Prostate gland (tissue), 2 donors: ENCODE measurements at regions not wholly inside any gene's neighbourhood (a gene's known extent, or its start where the extent isn't known, plus 50 kb on each side); places are given as distances from the start of the nearest gene placed in this dataset.
"Not testable (repeated sequence)": the region's sequence is repeated elsewhere in the genome, so short reads cannot be mapped to it uniquely, and the experiment has no call there.

Experiments
- DNase-seq: peaks from one replicate; pipeline ENCODE4 v3.0.0-alpha.2; 2019; ENCODE audit warnings: low spot score
- H3K27ac ChIP-seq, 2 donors: fragments of 200-600 bp; sonication (generic); 2 replicates each; pipeline ENCODE4 v1.5.1; 2017 to 2019
- H3K27me3 ChIP-seq: fragments of 200-600 bp; sonication (generic); replicated peaks from 2 replicates; pipeline ENCODE4 v1.5.1; 2019; ENCODE audit not compliant: insufficient read depth
- H3K36me3 ChIP-seq, 2 donors: fragments of 200-600 bp; sonication (generic); 1 replicate in 1 of 2; 2 replicates in 1 of 2; pipeline versions ENCODE4 v1.5.1 to v1.8.1; 2017 to 2019
- H3K4me1 ChIP-seq: fragments of 200-600 bp; sonication (generic); replicated peaks from 2 replicates; pipeline ENCODE4 v1.5.1; 2019
- H3K4me3 ChIP-seq, 2 donors: fragments of 200-600 bp; sonication (generic); 2 replicates each; pipeline ENCODE4 v1.5.1; 2017 to 2019
- H3K9me3 ChIP-seq: fragments of 200-600 bp; sonication (generic); 2 replicates; pipeline ENCODE4 v1.5.1; 2017
- POLR2A ChIP-seq: fragments of 450-650 bp; IDR thresholded peaks from one replicate; pipeline ENCODE4 v1.6.1; 2016; ENCODE audit warnings: antibody characterized with exemption, mild to moderate bottlenecking
- POLR2AphosphoS5 ChIP-seq: sonication (generic); formaldehyde crosslinking; IDR thresholded peaks from one replicate; pipeline ENCODE4 v1.6.1; 2017; ENCODE audit warnings: antibody characterized with exemption
- WGBS: methylation state at CpG from one replicate; pipeline ENCODE4 v1.1.5; 2018; 5-methylcytosine and 5-hydroxymethylcytosine counted together
- intact Hi-C: fragments of 100-400 bp; cut with DNase I; formaldehyde crosslinking; loops from one replicate; pipeline ENCODE4 v1.14.2; 2022
- TF ChIP-seq, protein P1 (sequence below), 4 experiments: fragments of 200-600 bp in 2 of 4; fragments of 450-650 bp in 2 of 4; sonication (generic) in 2 of 4; IDR thresholded peaks; 1 replicate in 3 of 4; 2 replicates in 1 of 4; pipeline ENCODE4 v1.5.1; 2016 to 2019; ENCODE audit warnings: antibody characterized with exemption in 4 of 4, mild to moderate bottlenecking in 2 of 4, moderate library complexity in 2 of 4

DNA sequence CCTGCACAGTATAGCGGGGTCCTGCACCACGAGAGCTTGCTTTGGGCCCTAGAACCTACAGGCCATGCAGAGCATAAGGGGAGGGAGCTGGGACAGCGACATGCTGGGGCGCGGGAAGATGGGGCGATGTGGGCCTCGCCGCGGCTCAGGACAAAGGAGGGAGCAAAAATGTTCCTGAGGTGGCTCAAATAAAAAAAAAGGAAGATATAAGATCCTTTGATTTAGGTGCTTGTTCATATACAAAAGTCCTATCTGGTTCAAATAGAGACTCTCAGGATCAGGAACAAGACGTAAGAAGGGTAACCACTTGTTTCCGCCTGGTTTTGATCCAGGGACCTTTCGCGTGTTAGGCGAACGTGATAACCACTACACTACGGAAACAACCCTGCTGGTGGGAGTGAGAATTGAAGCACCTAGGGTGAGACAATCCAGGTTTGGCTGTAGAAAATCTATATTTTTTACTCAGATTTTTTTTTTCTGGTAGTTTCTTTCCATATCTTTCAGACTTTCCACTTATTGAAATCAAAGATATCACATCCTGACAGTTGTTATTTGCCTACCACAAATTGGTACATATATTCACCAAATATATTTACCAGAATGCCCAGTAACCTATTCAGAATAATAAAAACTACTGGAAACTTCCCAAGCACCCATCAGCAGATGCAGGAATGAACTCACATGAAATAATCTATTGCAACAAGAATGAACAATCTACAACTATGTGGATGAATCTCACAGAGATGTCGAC is 177.9 kb upstream of the ZNF184 start:
- DNase-seq = no peak
- Histone ChIP-seq H3K4me1 (no peaks in the 10 kb centered on the region), H3K27me3 (peaks cover 11% of the 10 kb centered on the region), H3K4me3 (no peak overlapping the region), H3K27ac (no peak overlapping the region), H3K9me3 (no peaks in the 10 kb centered on the region), H3K36me3 (no peaks in the 10 kb centered on the region)
- 11% methylated on average over 17 of the region's 17 CpGs for WGBS
- intact Hi-C loops = no loop called here
- TF ChIP-seq, protein P1, sequence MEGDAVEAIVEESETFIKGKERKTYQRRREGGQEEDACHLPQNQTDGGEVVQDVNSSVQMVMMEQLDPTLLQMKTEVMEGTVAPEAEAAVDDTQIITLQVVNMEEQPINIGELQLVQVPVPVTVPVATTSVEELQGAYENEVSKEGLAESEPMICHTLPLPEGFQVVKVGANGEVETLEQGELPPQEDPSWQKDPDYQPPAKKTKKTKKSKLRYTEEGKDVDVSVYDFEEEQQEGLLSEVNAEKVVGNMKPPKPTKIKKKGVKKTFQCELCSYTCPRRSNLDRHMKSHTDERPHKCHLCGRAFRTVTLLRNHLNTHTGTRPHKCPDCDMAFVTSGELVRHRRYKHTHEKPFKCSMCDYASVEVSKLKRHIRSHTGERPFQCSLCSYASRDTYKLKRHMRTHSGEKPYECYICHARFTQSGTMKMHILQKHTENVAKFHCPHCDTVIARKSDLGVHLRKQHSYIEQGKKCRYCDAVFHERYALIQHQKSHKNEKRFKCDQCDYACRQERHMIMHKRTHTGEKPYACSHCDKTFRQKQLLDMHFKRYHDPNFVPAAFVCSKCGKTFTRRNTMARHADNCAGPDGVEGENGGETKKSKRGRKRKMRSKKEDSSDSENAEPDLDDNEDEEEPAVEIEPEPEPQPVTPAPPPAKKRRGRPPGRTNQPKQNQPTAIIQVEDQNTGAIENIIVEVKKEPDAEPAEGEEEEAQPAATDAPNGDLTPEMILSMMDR (IDR thresholded peaks at IDR 0.05) = no peak
- TF ChIP-seq POLR2AphosphoS5 = no peak
- no peak for TF ChIP-seq POLR2A

DNA sequence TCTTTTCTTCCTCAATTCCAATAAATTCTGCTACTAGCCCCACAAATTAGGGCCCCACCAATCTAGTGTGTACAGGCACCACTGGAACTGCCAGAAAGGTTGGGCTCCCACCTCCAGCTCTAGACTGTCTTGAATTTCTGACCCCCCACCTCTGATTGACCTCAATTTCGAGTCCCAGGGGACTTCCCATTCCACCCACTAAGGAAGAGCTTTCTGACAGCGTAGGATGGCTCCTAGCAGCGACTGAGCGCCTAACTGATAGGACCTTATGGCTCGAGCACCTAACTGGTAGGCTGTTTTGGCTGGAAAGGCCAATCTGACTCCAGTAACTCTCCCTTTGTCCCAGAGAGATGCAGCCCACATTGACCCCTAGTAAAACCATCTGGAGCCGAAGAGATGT is 171.6 kb upstream of the ZNF184 start:
- no peaks in the 10 kb centered on the region for H3K9me3 ChIP-seq
- no peak for DNase-seq

DNA sequence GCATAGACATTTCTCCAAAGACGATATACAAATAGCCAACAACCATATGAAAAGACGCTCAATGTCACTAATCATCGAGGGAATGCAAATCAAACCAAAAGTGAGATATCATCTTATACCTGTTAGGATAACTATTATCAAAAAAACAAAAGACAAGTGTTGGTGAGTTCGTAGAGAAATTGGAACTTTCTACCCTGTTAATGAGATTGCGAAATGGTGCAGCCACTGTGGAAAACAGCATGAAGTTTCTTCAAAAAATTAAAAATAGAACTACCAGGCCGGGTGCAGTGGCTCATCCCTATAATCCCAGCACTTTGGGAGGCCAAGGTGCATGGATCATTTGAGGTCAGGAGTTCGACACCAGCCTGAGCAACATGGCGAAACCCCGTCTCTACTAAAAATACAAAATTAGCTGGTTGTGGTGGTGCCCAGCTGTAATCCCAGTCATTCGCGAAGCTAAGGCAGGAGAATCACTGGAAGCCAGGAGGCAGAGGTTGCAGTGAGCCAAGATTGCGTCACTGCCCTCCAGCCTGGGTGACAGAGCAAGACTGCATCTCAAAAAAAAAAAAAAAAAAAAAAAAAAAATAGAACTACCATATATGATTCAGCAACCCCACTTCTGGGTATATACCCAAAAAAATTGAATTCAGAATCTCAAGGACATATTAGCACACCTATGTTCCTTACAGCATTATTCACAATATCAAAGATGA is 170.0 kb upstream of the ZNF184 start:
- Histone ChIP-seq H3K4me1 (no peaks in the 10 kb centered on the region), H3K4me3 (no peak overlapping the region), H3K27ac (no peak overlapping the region), H3K27me3 (peaks cover 4% of the 10 kb centered on the region), H3K9me3 (no peaks in the 10 kb centered on the region), H3K36me3 (no peaks in the 10 kb centered on the region)
- 92% methylated on average over 12 of the region's 12 CpGs for WGBS
- intact Hi-C loops = no loop called here
- TF ChIP-seq, protein P1 (IDR thresholded peaks at IDR 0.05) = no peak
- TF ChIP-seq POLR2AphosphoS5 (no peak), POLR2A (no peak)
- DNase-seq = no peak

More for the DNA sequence above, 171.6 kb upstream of the ZNF184 start:
- Histone ChIP-seq H3K36me3 (no peaks in the 10 kb centered on the region), H3K4me3 (no peak overlapping the region), H3K27ac (no peak overlapping the region), H3K27me3 (peaks cover 4% of the 10 kb centered on the region), H3K4me1 (no peaks in the 10 kb centered on the region)
- WGBS = 58% methylated on average over 6 of the region's 6 CpGs
- intact Hi-C loops = no loop called here
- no peak for TF ChIP-seq POLR2A
- TF ChIP-seq, protein P1 (IDR thresholded peaks at IDR 0.05) = no peak
- no peak for TF ChIP-seq POLR2AphosphoS5

DNA sequence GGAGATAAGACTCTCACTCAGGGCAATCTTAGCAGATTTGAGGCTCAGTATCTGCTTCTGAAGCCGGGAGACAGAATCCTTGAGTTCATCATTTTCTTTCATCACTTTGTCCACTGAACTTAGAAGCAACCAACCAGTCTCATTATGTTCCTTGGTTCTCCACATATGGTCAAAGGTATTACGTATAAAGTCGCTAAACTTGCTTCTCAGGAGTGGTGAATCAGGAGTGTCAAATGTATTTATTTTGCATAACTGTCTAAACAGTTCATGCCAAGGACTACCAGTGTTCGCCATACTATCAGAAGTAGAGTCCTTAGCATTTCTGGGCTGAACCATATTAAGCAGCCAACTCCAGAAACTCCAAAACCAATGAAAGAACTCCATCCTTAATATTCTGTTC is 163.0 kb upstream of the ZNF184 start:
- H3K36me3 ChIP-seq, H3K9me3 ChIP-seq, H3K4me3 ChIP-seq, H3K4me1 ChIP-seq, intact Hi-C loops, H3K27me3 ChIP-seq, DNase-seq, H3K27ac ChIP-seq: not testable (repeated sequence)
- WGBS = 76% methylated on average over 4 of the region's 4 CpGs

DNA sequence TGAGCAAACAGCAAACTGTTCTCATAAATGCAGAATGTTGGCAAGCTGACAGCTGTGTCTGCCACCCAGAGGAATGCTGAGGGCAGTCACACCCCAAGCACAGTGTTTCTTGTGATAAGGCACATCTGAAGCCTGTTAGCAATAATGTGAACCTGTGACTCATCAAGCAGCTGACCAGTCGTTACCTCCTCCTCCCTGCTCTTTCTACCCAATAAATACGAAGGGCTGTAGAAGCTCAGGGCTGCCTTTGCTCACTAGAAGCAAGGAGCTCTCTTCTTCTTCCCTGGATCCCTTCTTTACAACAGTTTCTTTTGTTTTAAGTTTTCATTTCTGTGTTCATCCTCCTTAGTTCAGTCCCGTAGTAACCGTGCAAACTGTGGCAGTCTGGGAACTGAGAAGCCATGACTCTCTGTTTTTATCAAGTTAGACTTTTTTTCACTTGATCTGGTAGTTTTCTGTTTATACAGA is 160.3 kb upstream of the ZNF184 start:
- H3K9me3 ChIP-seq, intact Hi-C loops, H3K27ac ChIP-seq, H3K4me1 ChIP-seq, H3K27me3 ChIP-seq, H3K4me3 ChIP-seq, H3K36me3 ChIP-seq: not testable (repeated sequence)
- DNase-seq = peak; percentile 8
- 73% methylated on average over 4 of the region's 4 CpGs for WGBS

DNA sequence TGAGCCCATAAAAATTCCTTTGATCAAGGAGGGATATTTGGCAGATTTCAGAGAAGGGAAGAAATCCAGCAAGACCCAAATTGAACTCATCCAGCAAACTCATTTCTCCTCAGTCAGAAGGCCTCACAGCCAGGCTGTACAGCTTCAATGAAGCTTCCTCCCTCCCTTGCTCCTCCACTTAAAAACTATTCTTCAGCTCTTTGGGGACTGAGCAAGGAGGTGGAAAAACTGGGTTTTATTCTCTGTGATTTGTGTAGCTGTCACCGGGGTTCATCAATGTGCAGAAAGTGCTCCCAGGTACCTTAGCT is 158.7 kb upstream of the ZNF184 start:
- Histone ChIP-seq H3K9me3 (no peaks in the 10 kb centered on the region), H3K27ac (no peak overlapping the region), H3K27me3 (peaks cover 2% of the 10 kb centered on the region), H3K36me3 (no peaks in the 10 kb centered on the region), H3K4me1 (no peaks in the 10 kb centered on the region), H3K4me3 (no peak overlapping the region)
- TF ChIP-seq POLR2A (no peak), POLR2AphosphoS5 (no peak)
- TF ChIP-seq, protein P1 (IDR thresholded peaks at IDR 0.05) = no peak
- intact Hi-C loops = no loop called here
- WGBS = 92% methylated on average over 1 of the region's 1 CpG
- DNase-seq = no peak
